GM06990 (cell line): ENCODE measurements at regions not wholly inside any gene's neighbourhood (a gene's known extent, or its start where the extent isn't known, plus 50 kb on each side); places are given as distances from the start of the nearest gene placed in this dataset.

Experiments used
- DNase-seq: peaks from one replicate; pipeline ENCODE4 v3.0.0-alpha.2; 2011; ENCODE audit not compliant: insufficient read length; ENCODE audit errors: extremely low read depth
- H3K27me3 ChIP-seq: replicated peaks from 2 replicates; pipeline ENCODE4 v1.6.0; 2011; ENCODE audit warnings: low read length; ENCODE audit not compliant: control insufficient read depth, insufficient read depth
- H3K36me3 ChIP-seq: 2 replicates; pipeline ENCODE4 v1.5.1; 2011; ENCODE audit warnings: low read length; ENCODE audit not compliant: control insufficient read depth, insufficient read depth
- H3K4me3 ChIP-seq: replicated peaks from 2 replicates; pipeline ENCODE4 v1.5.1; 2011; ENCODE audit warnings: low read depth, mild to moderate bottlenecking, control low read depth, low read length
- CTCF ChIP-seq: IDR thresholded peaks from 2 replicates; pipeline ENCODE4 v1.5.1; 2011; ENCODE audit warnings: low read length, control low read depth, mild to moderate bottlenecking, inconsistent platforms; ENCODE audit not compliant: insufficient read depth, poor library complexity, severe bottlenecking

- H3K27me3 ChIP-seq = no peaks in the 10 kb centered on the region
- H3K4me3 ChIP-seq = no peak overlapping the region
- no peaks in the 10 kb centered on the region for H3K36me3 ChIP-seq
- TF ChIP-seq CTCF = no peak
- no peak for DNase-seq
Observed at GRCh38 chr5:124865066-124865465, 118.6 kb upstream of the ZNF608 start.

- no peak for DNase-seq
- no peaks in the 10 kb centered on the region for H3K36me3 ChIP-seq
- TF ChIP-seq CTCF = no peak
- no peaks in the 10 kb centered on the region for H3K27me3 ChIP-seq
- H3K4me3 ChIP-seq = no peak overlapping the region
Observed at GRCh38 chr5:124865603-124866354, 119.3 kb upstream of the ZNF608 start.

GRCh38 chr5:124866355-124867136 is 120.1 kb upstream of the ZNF608 start:
- DNase-seq = no peak
- H3K27me3 ChIP-seq = no peaks in the 10 kb centered on the region
- TF ChIP-seq CTCF = no peak
- H3K36me3 ChIP-seq = no peaks in the 10 kb centered on the region
- no peak overlapping the region for H3K4me3 ChIP-seq

GRCh38 chr5:124867137-124867704 is 120.8 kb upstream of the ZNF608 start:
- TF ChIP-seq CTCF = no peak
- Histone ChIP-seq H3K27me3 (no peaks in the 10 kb centered on the region), H3K36me3 (no peaks in the 10 kb centered on the region), H3K4me3 (no peak overlapping the region)
- DNase-seq = no peak

GRCh38 chr5:124868676-124869075 is 122.2 kb upstream of the ZNF608 start:
- Histone ChIP-seq H3K4me3 (no peak overlapping the region), H3K36me3 (no peaks in the 10 kb centered on the region), H3K27me3 (no peaks in the 10 kb centered on the region)
- TF ChIP-seq CTCF = no peak
- no peak for DNase-seq
